K562 (cell line): ENCODE measurements at regions not wholly inside any gene's neighbourhood (a gene's known extent, or its start where the extent isn't known, plus 50 kb on each side); places are given as distances from the start of the nearest gene placed in this dataset.

Experiments used
- ATAC-seq: fragments of 200-7000 bp; cut with Tn5 transposase; 3 replicates; pipeline ENCODE4 v1.9.1; 2020; ENCODE audit warnings: moderate library complexity
- BruUV-seq: library from RNA; stranded (reverse); fragments of 400-500 nt; replicated peaks from 2 replicates; lab custom pipeline; 2021; lab: Mats Ljungman, UMichigan
- CTCF ChIA-PET: fragments of 300-600 bp; formaldehyde crosslinking; extraction: SDS; loops from one replicate; lab custom pipeline; 2021; ENCODE audit warnings: low intra/inter-chr PET ratio; lab: Yijun Ruan, JAX
- POLR2A ChIA-PET: fragments of 300-600, 350-650 bp; sonication (Branson Sonifier 250); formaldehyde crosslinking; extraction: SDS; loops from one replicate; lab custom pipeline; 2021; ENCODE audit warnings: antibody characterized with exemption, inconsistent platforms; lab: Yijun Ruan, JAX
- DNase-seq, 4 experiments: peaks; one replicate each; pipeline versions ENCODE4 v3.0.0 to v3.0.0-alpha.2; 2011 to 2018; ENCODE audit warnings: low spot score in 3 of 4, mixed read lengths in 3 of 4; ENCODE audit errors: extremely low read depth in 1 of 4
- FAIRE-seq: peaks from 2 replicates; lab custom pipeline; 2011; peaks lifted over from hg19 to GRCh38; lab: Jason Lieb, UNC
- H2AFZ ChIP-seq: 2 replicates; pipeline ENCODE4 v1.6.0; 2011; ENCODE audit warnings: low read depth, low read length, control low read depth, inconsistent platforms
- H3K27ac ChIP-seq: fragments of 200-600 bp; 3 replicates; pipeline ENCODE4 v1.8.0; 2011; ENCODE audit warnings: low read depth, mild to moderate bottlenecking, control low read depth, inconsistent platforms, low read length, moderate library complexity, mixed read lengths; ENCODE audit errors: extremely low read depth
- H3K27me3 ChIP-seq, 2 experiments: fragments of 300-600 bp in 1 of 2; 2 replicates in 1 of 2; 3 replicates in 1 of 2; pipeline versions ENCODE4 v1.6.0 to v1.8.0; 2011; ENCODE audit warnings: inconsistent platforms in 2 of 2, low read length in 2 of 2, mild to moderate bottlenecking in 1 of 2, mixed read lengths in 1 of 2, moderate library complexity in 1 of 2; ENCODE audit not compliant: control insufficient read depth in 2 of 2, insufficient read depth in 2 of 2
- H3K36me3 ChIP-seq: fragments of 300-600 bp; 3 replicates; pipeline ENCODE4 v1.8.0; 2011; ENCODE audit warnings: mild to moderate bottlenecking, low read length, inconsistent platforms; ENCODE audit not compliant: control insufficient read depth, insufficient read depth
- H3K4me1 ChIP-seq, 2 experiments: fragments of 200-600 bp in 1 of 2; replicated peaks in 1 of 2; 2 replicates in 1 of 2; 3 replicates in 1 of 2; pipeline versions ENCODE4 v1.5.1 to v1.8.0; 2011; ENCODE audit warnings: inconsistent platforms in 2 of 2, low read length in 2 of 2, mild to moderate bottlenecking in 1 of 2, mixed read lengths in 1 of 2, moderate library complexity in 1 of 2; ENCODE audit not compliant: control insufficient read depth in 2 of 2, insufficient read depth in 2 of 2
- H3K4me2 ChIP-seq: 2 replicates; pipeline ENCODE4 v1.6.1; 2011; ENCODE audit warnings: low read length, control low read depth, inconsistent platforms, mixed read lengths; ENCODE audit not compliant: insufficient read depth
- H3K4me3 ChIP-seq: fragments of 200-600 bp; sonication (generic), shearing (Covaris generic); 2 replicates; pipeline ENCODE4 v1.5.1; 2016; ENCODE audit warnings: control low read depth, inconsistent platforms
- H3K79me2 ChIP-seq: fragments of 200-600 bp; 3 replicates; pipeline ENCODE4 v1.8.0; 2011; ENCODE audit warnings: low read length, inconsistent platforms; ENCODE audit not compliant: control insufficient read depth, insufficient read depth
- H3K9ac ChIP-seq, 2 experiments: 2 replicates each; pipeline versions ENCODE4 v1.6.0 to v1.6.1; 2011; ENCODE audit warnings: low read depth in 2 of 2, low read length in 2 of 2, control low read depth in 1 of 2, inconsistent platforms in 1 of 2, mild to moderate bottlenecking in 1 of 2, mixed read lengths in 1 of 2; ENCODE audit not compliant: insufficient read depth in 1 of 2
- H3K9me1 ChIP-seq: one replicate; pipeline ENCODE4 v1.6.0; 2011; ENCODE audit warnings: inconsistent platforms, mild to moderate bottlenecking, low read length, moderate library complexity; ENCODE audit not compliant: control insufficient read depth, insufficient read depth
- H3K9me3 ChIP-seq: replicated peaks from 2 replicates; pipeline ENCODE4 v1.5.1; 2011; ENCODE audit warnings: low read depth, low read length, inconsistent platforms; ENCODE audit not compliant: control insufficient read depth, insufficient read depth
- H4K20me1 ChIP-seq: replicated peaks from 2 replicates; pipeline ENCODE4 v1.6.1; 2011; ENCODE audit warnings: low read length, inconsistent platforms, mixed read lengths; ENCODE audit not compliant: control insufficient read depth, insufficient read depth
- MTA2 ChIP-seq: fragments of 450-650 bp; IDR thresholded peaks from 2 replicates; pipeline ENCODE4 v1.6.1; 2016; ENCODE audit warnings: low read depth
- TCF3 ChIP-seq: sonication (generic); formaldehyde crosslinking; IDR thresholded peaks from 2 replicates; pipeline ENCODE4 v1.4.0; 2020; ENCODE audit warnings: mild to moderate bottlenecking, missing genetic modification reagents
- ZNF407 ChIP-seq: fragments of 450-650 bp; IDR thresholded peaks from 2 replicates; pipeline ENCODE4 v1.6.1; 2016; ENCODE audit warnings: low read depth
- WGBS: fragments of 100-300 bp; shearing (Covaris generic); methylation state at CpG from one replicate; pipeline ENCODE4 v1.1.6; 2016; ENCODE audit warnings: low coverage, mixed read lengths; ENCODE audit not compliant: insufficient coverage; ENCODE audit errors: missing lambda C conversion rate; 5-methylcytosine and 5-hydroxymethylcytosine counted together
- in situ Hi-C: fragments of 300-500 bp; cut with MboI; formaldehyde crosslinking; loops from 4 replicates; pipeline ENCODE4 v1.15.0; 2018; ENCODE audit warnings: inconsistent platforms, mixed read lengths
- intact Hi-C: fragments of 100-400 bp; cut with micrococcal nuclease; formaldehyde crosslinking; loops from 2 replicates; pipeline ENCODE4 v1.14.2; 2022

- WGBS, result 0% methylated on average over 1 of the region's 2 CpGs
- ATAC-seq, result no peak
- intact Hi-C loops (no loop called here), in situ Hi-C loops (no loop called here)
- Histone ChIP-seq H3K9me1 (no peaks in the 10 kb centered on the region), H3K9ac (no peak overlapping the region), H3K79me2 (no peaks in the 10 kb centered on the region), H3K36me3 (no peaks in the 10 kb centered on the region), H2AFZ (no peak overlapping the region), H4K20me1 (no peaks in the 10 kb centered on the region), H3K4me1 (no peaks in the 10 kb centered on the region), H3K4me2 (no peak overlapping the region), H3K4me3 (no peak overlapping the region), H3K27ac (no peak overlapping the region), H3K9me3 (no peaks in the 10 kb centered on the region), H3K27me3 (no peaks in the 10 kb centered on the region)
- POLR2A ChIA-PET, result no interaction called here
- no TSS peak for BruUV-seq
- no peak for DNase-seq
- TF ChIP-seq TCF3 (CRISPR knock-in tag) (no peak), MTA2 (no peak), ZNF407 (no peak)
- FAIRE-seq, result no peak
- CTCF ChIA-PET, result no interaction called here
Measured at GRCh38 chr9:1745980-1746379, 269.2 kb upstream of the SMARCA2 start.
